D341Med (cell line): ENCODE measurements at regions not wholly inside any gene's neighbourhood (a gene's known extent, or its start where the extent isn't known, plus 50 kb on each side); places are given as distances from the start of the nearest gene placed in this dataset.
"Not testable (repeated sequence)": the region's sequence is repeated elsewhere in the genome, so short reads cannot be mapped to it uniquely, and the experiment has no call there.

ENCODE experiments used
- DNase-seq: peaks from one replicate; pipeline ENCODE4 v3.0.0; 2012; ENCODE audit warnings: low spot score

DNA sequence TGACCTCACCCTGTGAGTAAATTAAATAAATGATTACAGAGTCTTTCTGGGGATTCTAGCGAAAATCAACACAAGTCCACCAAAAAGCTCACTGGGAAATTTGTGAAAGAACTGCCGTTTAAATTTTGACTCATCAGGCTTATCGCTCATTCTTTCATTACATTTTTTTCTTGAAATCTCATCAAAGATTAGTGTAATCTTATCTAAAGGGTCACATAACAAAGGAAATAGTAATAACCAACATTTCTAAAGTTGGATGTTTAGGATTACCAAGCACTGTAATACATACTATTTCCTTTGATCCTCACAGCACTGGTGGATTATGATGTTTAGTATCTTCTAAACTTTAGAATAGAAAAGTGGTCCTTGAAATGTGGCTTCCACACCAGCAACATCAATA is 111.1 kb upstream of the CBLB start:
- no peak for DNase-seq

DNA sequence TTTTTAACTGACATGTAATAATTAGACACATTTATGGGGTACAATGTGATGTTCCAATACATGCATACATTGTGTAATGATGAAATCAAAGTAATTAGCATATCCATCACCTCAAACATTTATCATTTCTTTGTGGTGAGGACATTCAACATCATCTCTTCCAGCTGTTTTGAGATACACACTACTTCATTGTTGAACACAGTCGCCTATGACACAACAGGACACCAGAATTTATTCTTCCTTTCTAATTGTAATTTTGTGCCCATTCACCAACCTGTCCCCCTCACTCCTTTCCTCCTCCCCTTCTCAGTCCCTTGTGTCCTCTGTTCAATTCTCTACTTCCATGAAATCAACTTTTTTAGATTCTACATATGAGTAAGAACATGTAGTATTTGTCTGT is 113.4 kb upstream of the CBLB start:
- DNase-seq, result no peak

DNA sequence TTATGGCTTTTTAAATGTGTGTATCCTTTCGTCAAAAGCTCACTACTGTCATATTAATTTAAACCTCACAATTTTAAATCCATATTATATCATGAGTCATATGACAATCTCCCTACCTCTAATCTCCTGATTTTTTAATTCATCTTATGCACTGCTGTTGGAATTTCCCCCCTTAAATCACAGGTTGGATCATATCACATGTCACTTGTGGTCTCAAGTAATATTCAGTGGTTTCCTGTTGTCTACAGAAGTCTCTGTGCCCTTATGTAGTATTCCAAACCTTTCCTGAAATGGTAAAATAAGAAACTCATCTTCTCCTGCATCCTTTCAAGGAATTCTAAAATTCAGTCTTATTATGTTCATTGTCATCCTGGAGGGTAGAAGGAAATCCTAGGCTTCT is 116.0 kb upstream of the CBLB start:
- no peak for DNase-seq

- not testable (repeated sequence) for DNase-seq
These were observed 117.5 kb upstream of the CBLB start for GRCh38 chr3:105986343-105986742.

GRCh38 chr3:105987809-105988208 is 119.0 kb upstream of the CBLB start:
- no peak for DNase-seq

GRCh38 chr3:105988540-105989212 is 119.9 kb upstream of the CBLB start:
- DNase-seq, result no peak

- no peak for DNase-seq
These were observed 128.0 kb upstream of the CBLB start for GRCh38 chr3:105996781-105997180.

DNA sequence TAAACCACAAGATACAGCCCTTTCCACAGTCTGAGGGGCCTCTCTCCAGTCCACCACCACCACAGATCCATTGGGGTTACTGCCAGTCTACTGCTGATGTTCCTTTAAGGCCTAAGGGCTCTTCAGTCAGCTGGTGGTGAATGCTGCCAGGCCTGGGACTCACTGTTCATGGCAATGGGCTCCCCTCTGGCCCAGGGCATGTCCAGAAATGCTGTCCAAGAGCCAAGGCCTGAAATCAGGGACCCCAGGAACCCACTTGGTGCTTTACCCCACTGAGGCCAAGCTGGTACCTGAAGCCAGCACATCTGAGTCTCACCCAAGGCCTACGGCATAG is 128.6 kb upstream of the CBLB start:
- no peak for DNase-seq

- no peak for DNase-seq
These were observed 129.2 kb upstream of the CBLB start for GRCh38 chr3:105997800-105998526.

GRCh38 chr3:105999856-106000255 is 131.0 kb upstream of the CBLB start:
- no peak for DNase-seq

DNA sequence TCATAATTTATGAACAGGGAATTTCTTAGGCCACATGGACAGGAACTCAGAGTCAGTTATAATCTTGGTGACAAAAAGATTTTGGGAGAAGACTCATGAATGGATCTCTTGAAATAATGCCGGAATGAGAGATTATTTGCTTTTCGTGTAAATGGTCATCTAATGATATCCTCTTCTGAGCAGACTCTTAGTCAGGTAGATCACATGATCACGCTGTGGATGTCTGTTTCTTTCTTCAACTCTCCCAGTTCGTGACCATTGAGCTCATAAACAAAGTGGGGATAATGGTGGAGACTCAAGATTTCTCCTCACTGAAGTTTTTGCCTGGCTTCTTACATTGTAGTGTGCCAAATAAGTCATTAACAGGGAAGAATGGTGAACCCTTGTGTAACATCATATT is 133.1 kb upstream of the CBLB start:
- no peak for DNase-seq

DNA sequence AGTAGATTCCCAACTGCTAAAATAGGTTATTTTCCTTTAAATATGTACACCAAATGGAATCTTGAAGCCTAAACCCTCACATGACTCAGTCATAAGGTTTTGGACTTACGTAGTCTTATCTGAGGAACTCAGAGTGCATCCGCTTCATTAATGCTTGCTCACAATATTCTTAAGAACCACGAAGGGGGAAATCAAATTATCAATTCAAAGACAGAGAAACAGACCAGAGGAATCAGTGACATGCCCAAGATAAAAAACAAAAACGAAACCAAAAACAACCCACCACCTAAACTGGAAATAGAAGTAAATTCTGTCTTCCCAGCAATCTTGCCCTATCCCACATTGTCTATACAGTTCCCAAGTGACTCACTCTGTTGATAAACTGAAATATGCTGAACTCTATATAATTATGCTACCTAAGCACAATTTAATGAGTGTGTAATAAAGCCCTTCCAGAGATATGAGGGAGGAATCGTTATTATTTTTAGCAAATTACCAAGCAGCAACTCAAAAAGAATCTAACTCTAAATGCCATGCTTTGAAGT is 135.4 kb upstream of the CBLB start:
- no peak for DNase-seq

- DNase-seq, result no peak
These were observed 136.0 kb upstream of the CBLB start for GRCh38 chr3:106004826-106005225.

DNA sequence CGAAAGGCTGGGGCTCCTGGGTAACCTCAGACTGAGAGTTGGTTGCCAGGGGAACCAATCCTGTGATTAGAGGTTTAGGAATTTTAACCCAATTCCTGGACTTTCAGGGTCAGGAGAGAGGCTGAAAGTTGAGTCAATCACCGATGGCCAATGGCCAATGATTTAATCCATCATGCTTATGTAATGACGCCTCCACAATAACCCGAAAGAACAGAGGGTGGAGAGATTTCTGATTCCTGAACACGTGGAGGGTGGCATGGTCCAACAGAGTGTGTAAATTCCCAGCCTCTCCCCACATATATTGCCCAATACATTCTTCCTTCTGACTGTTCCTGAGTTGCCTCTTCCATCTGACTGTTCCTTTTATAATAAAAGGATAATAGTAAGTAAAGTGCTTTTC is 137.2 kb upstream of the CBLB start:
- no peak for DNase-seq

GRCh38 chr3:106006571-106006970 is 137.8 kb upstream of the CBLB start:
- DNase-seq, result no peak

DNA sequence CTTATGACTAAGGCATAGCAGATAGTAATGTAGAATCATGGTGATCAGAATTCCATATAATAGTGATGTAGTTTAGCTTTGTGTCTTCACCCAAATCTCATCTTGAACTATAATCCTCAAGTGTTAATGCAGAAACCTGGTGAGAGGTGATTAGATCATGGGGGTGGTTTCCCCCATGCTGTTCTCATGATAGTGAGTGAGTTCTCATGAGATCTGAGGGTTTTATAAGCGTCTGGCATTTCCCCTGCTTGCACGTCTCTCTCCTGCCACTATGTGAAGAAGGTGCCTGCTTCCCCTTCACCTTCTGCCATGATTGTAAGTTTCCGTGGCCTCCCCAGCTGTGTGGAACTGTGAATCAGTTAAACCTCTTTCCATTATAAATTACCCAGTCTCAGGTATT is 138.7 kb upstream of the CBLB start:
- DNase-seq, result no peak

- no peak for DNase-seq
These were observed 140.0 kb upstream of the CBLB start for GRCh38 chr3:106008766-106009165.

DNA sequence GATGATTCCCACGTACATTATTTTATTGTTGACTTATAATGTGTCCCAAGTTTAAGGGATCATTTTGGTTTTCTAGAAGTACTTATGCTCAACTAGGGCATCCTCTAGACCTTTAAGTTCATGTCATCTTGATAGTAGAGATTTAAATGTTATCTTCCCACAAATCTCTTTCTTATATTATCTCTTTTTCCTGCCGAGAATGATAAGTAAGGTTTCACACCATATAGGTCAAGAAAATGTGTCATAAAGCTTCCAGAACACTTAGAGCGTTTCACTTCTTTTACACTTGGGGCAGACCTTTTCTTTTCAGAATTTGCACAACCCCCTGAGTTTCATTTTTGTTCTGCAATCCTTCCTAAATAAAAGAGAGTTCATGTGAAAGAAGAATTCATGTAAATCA is 142.0 kb upstream of the CBLB start:
- DNase-seq, result no peak

DNA sequence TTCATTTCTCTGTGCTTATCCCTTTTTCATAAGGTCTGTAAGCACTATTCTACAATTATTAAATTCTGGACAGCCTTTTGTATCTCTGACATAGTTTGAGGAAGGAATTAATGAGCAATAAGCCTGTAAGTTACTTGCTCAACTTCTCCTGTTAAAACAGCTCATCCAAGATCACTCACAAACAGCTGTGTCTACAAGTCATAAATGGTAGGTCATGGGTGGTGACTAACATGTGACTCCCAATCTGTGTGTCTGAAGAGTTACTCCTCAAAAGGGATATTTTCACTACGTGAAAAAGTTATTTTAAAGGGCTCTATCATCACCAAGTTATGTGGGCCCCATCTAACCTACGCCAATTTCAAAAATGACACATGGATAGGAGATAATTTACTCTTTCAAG is 145.2 kb upstream of the CBLB start:
- DNase-seq, result no peak

DNA sequence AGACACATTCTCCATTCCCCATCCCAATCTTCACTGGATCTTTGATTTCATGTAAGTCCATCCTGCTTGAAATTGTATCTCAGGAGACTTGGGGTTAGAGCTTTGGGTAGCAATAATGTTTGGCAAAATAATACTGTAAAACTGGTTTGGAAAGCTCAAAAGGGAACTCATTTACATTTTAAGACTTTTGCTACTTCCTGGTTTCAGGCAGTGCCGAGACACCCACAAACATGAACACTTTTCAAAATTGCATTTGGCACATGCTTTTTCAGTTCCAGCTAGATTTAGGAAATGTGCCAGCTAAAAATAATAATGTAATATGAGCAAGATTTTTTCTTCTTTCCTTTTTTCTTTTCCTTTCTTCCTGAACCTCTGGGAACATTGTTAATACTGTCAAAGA is 145.7 kb upstream of the CBLB start:
- no peak for DNase-seq

DNA sequence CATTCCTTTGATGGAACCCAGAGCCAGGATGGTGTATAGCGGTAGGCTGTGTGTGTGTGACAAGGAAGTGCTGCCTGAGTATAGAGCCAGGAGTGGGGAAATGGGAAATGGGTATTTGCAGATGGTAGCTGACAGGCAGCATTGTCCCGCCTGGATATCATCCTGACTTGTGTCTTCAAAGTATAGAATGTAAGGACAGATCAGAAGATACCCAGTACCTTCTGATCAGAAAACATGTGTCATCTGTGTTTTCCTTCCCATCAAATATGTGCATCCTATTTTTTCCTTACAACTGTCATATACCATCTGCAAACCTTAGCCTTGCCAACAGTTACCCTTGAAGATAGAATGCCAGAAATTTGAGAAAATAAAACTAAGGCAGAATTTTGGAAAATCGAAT is 146.2 kb upstream of the CBLB start:
- no peak for DNase-seq

DNA sequence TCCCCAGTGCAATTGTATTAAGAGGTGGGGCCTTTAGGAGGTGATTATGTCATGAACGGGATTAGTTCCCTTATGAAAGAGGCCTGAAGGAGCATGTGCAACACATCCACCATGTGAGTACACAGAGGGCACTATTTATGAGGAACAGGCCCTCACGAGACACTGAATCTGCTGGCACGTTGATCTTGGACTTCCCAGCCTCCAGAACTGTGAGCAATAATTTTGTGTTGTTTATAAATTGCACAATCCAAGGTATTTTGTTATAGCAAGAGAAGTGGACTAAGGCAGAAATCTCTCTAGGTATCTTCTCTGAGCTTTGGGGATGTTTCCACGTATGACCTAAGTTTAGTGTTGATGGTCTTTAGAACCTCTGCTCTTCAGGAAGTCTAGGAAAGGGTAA is 149.3 kb upstream of the CBLB start:
- no peak for DNase-seq

DNA sequence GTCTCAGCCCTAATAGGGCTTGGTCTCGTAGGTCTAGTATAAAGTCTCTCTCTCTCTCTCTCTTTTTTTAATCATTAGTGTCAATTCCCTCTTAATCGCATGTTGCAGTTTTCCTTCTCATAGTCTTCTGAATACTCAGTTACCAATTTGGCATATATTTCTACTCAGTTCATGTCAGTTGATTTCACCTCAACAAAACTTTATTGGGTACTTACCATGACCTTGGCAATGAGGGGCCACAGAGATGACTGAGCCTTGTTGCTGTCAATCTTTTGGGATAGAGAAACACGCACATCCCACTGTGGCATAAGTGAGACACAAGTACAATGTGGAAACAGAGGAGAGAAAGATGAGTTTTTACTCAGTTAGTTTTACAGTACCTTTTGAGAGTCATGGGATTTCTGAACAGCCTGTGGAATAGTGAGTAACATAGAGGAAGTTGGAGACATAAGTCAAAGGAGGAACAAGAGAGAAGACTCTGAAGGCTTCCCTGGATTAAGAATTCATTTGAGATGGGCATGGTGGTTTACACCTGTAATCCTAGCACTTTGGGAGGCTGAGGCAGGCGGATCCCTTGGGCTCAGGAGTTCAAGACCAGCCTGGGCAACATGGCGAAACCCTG is 150.2 kb upstream of the CBLB start:
- no peak for DNase-seq
